DND-41 (cell line): ENCODE measurements at regions not wholly inside any gene's neighbourhood (a gene's known extent, or its start where the extent isn't known, plus 50 kb on each side); places are given as distances from the start of the nearest gene placed in this dataset.

Source experiments
- ATAC-seq: fragments of 200-7000 bp; cut with Tn5 transposase; 3 replicates; pipeline ENCODE4 v1.9.1; 2021; ENCODE audit warnings: low read depth; ENCODE audit not compliant: insufficient read depth
- DNase-seq: peaks from one replicate; pipeline ENCODE4 v3.0.0-alpha.2; 2020
- H2AFZ ChIP-seq: 2 replicates; pipeline ENCODE4 v1.6.0; 2012; ENCODE audit warnings: low read depth, low read length
- H3K27ac ChIP-seq: 2 replicates; pipeline ENCODE4 v1.5.1; 2012; ENCODE audit warnings: low read length, inconsistent platforms
- H3K27me3 ChIP-seq: fragments of 200-600 bp; sonication (generic); 2 replicates; pipeline ENCODE4 v1.6.0; 2012; ENCODE audit warnings: low read length, mild to moderate bottlenecking, inconsistent platforms; ENCODE audit not compliant: insufficient read depth, poor library complexity
- H3K36me3 ChIP-seq: 2 replicates; pipeline ENCODE4 v1.5.1; 2012; ENCODE audit warnings: low read length, inconsistent platforms; ENCODE audit not compliant: insufficient read depth
- H3K4me1 ChIP-seq: 2 replicates; pipeline ENCODE4 v1.5.1; 2012; ENCODE audit warnings: mild to moderate bottlenecking, low read length; ENCODE audit not compliant: insufficient read depth
- H3K4me2 ChIP-seq: 2 replicates; pipeline ENCODE4 v1.6.0; 2012; ENCODE audit warnings: mild to moderate bottlenecking, moderate library complexity, low read length, inconsistent platforms; ENCODE audit not compliant: insufficient read depth
- H3K4me3 ChIP-seq, 2 experiments: fragments of 200-600 bp in 1 of 2; shearing (Covaris generic) in 1 of 2; 2 replicates each; pipeline ENCODE4 v1.5.1; 2012 to 2016; ENCODE audit warnings: inconsistent platforms in 2 of 2, low read length in 2 of 2, mild to moderate bottlenecking in 2 of 2, low read depth in 1 of 2, moderate library complexity in 1 of 2
- H3K79me2 ChIP-seq: 2 replicates; pipeline ENCODE4 v1.6.0; 2012; ENCODE audit warnings: low read length, inconsistent platforms; ENCODE audit not compliant: insufficient read depth
- H3K9ac ChIP-seq: 2 replicates; pipeline ENCODE4 v1.6.0; 2012; ENCODE audit warnings: low read depth, mild to moderate bottlenecking, inconsistent platforms, low read length, moderate library complexity
- H3K9me3 ChIP-seq: 2 replicates; pipeline ENCODE4 v1.5.1; 2012; ENCODE audit warnings: low read length, moderate library complexity, mild to moderate bottlenecking, inconsistent platforms; ENCODE audit not compliant: insufficient read depth, severe bottlenecking
- H4K20me1 ChIP-seq: 2 replicates; pipeline ENCODE4 v1.6.0; 2012; ENCODE audit warnings: low read length; ENCODE audit not compliant: insufficient read depth
- EZH2 ChIP-seq: IDR thresholded peaks from 3 replicates; pipeline ENCODE4 v1.6.1; 2012; ENCODE audit warnings: borderline replicate concordance, low read depth, mild to moderate bottlenecking, moderate library complexity, low read length, inconsistent platforms; ENCODE audit not compliant: severe bottlenecking
- TF ChIP-seq, protein P1 (sequence below): IDR thresholded peaks from 2 replicates; pipeline ENCODE4 v1.5.1; 2012; ENCODE audit warnings: borderline replicate concordance, low read length, moderate library complexity, mild to moderate bottlenecking; ENCODE audit not compliant: poor library complexity, severe bottlenecking; ENCODE audit errors: extremely low read depth

GRCh38 chr6:113144117-113144516 lies 713.0 kb upstream of the MARCKS start:
- no peaks in the 10 kb centered on the region for H4K20me1 ChIP-seq
- H3K79me2 ChIP-seq = no peaks in the 10 kb centered on the region
- DNase-seq = no peak
- H3K9ac ChIP-seq = no peak overlapping the region
- no peaks in the 10 kb centered on the region for H3K9me3 ChIP-seq
- no peak overlapping the region for H3K4me3 ChIP-seq
- no peak for TF ChIP-seq EZH2
- no peak for ATAC-seq
- H3K4me1 ChIP-seq = no peaks in the 10 kb centered on the region
- no peak overlapping the region for H3K27ac ChIP-seq
- no peak overlapping the region for H3K4me2 ChIP-seq
- H3K36me3 ChIP-seq = no peaks in the 10 kb centered on the region
- no peaks in the 10 kb centered on the region for H3K27me3 ChIP-seq
- H2AFZ ChIP-seq = no peak overlapping the region

DNA sequence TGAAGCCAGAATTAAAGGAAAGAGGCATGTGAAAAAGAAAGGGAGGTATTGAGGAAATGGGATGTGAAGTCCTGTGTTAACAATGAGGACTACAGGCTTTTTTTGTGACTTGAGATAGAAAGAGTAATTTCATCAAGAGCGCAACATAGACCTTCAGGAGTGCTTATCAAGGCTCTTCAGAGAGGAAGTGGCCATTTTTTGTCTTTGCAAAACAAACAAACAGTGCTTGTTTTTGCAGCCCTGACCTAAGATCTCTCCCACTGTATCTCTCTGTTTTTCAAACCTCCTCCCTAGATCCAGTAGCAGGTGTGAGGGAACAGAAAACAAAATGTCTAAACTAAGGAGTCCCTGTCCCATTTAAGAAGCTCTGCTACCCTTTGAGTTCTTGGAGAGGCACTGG lies 710.3 kb upstream of the MARCKS start:
- H3K4me3 ChIP-seq = no peak overlapping the region
- no peaks in the 10 kb centered on the region for H3K27me3 ChIP-seq
- H3K4me2 ChIP-seq = no peak overlapping the region
- no peak overlapping the region for H2AFZ ChIP-seq
- no peaks in the 10 kb centered on the region for H3K4me1 ChIP-seq
- ATAC-seq (no peak), DNase-seq (no peak)
- no peaks in the 10 kb centered on the region for H3K9me3 ChIP-seq
- H4K20me1 ChIP-seq = no peaks in the 10 kb centered on the region
- no peaks in the 10 kb centered on the region for H3K36me3 ChIP-seq
- no peak overlapping the region for H3K9ac ChIP-seq
- TF ChIP-seq EZH2 = no peak
- TF ChIP-seq, protein P1, sequence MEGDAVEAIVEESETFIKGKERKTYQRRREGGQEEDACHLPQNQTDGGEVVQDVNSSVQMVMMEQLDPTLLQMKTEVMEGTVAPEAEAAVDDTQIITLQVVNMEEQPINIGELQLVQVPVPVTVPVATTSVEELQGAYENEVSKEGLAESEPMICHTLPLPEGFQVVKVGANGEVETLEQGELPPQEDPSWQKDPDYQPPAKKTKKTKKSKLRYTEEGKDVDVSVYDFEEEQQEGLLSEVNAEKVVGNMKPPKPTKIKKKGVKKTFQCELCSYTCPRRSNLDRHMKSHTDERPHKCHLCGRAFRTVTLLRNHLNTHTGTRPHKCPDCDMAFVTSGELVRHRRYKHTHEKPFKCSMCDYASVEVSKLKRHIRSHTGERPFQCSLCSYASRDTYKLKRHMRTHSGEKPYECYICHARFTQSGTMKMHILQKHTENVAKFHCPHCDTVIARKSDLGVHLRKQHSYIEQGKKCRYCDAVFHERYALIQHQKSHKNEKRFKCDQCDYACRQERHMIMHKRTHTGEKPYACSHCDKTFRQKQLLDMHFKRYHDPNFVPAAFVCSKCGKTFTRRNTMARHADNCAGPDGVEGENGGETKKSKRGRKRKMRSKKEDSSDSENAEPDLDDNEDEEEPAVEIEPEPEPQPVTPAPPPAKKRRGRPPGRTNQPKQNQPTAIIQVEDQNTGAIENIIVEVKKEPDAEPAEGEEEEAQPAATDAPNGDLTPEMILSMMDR = no peak
- H3K79me2 ChIP-seq = no peaks in the 10 kb centered on the region
- H3K27ac ChIP-seq = no peak overlapping the region

- Histone ChIP-seq H3K36me3 (no peaks in the 10 kb centered on the region), H3K9ac (no peak overlapping the region), H2AFZ (no peak overlapping the region), H3K4me1 (no peaks in the 10 kb centered on the region), H3K9me3 (no peaks in the 10 kb centered on the region), H3K27me3 (no peaks in the 10 kb centered on the region), H3K4me3 (no peak overlapping the region), H3K27ac (no peak overlapping the region), H3K79me2 (no peaks in the 10 kb centered on the region), H4K20me1 (no peaks in the 10 kb centered on the region), H3K4me2 (no peak overlapping the region)
- DNase-seq (no peak), ATAC-seq (no peak)
- TF ChIP-seq, protein P1 = no peak
- TF ChIP-seq EZH2 = no peak
Measured at GRCh38 chr6:113147544-113147943, 709.6 kb upstream of the MARCKS start.

- no peaks in the 10 kb centered on the region for H3K4me1 ChIP-seq
- no peaks in the 10 kb centered on the region for H4K20me1 ChIP-seq
- H3K79me2 ChIP-seq = no peaks in the 10 kb centered on the region
- no peak overlapping the region for H3K4me2 ChIP-seq
- no peak overlapping the region for H2AFZ ChIP-seq
- H3K27ac ChIP-seq = no peak overlapping the region
- H3K36me3 ChIP-seq = no peaks in the 10 kb centered on the region
- DNase-seq (no peak), ATAC-seq (no peak)
- H3K27me3 ChIP-seq = no peaks in the 10 kb centered on the region
- H3K4me3 ChIP-seq = no peak overlapping the region
- H3K9me3 ChIP-seq = no peaks in the 10 kb centered on the region
- TF ChIP-seq EZH2 = no peak
- TF ChIP-seq, protein P1 = no peak
- no peak overlapping the region for H3K9ac ChIP-seq
Measured at GRCh38 chr6:113148566-113148965, 708.6 kb upstream of the MARCKS start.
